HepG2 (cell line): ENCODE measurements at regions not wholly inside any gene's neighbourhood (a gene's known extent, or its start where the extent isn't known, plus 50 kb on each side); places are given as distances from the start of the nearest gene placed in this dataset.

Source experiments
- ATAC-seq: fragments of 200-7000 bp; cut with Tn5 transposase; 3 replicates; pipeline ENCODE4 v1.9.1; 2020; ENCODE audit warnings: mild to moderate bottlenecking, moderate library complexity
- BruUV-seq: library from RNA; stranded (reverse); fragments of 400-500 nt; replicated peaks from 2 replicates; lab custom pipeline; 2021; lab: Mats Ljungman, UMichigan
- CTCF ChIA-PET: fragments of 300-600 bp; formaldehyde crosslinking; extraction: SDS; loops from one replicate; lab custom pipeline; 2021; ENCODE audit warnings: low total read pairs, inconsistent platforms, low intra/inter-chr PET ratio; lab: Yijun Ruan, JAX
- POLR2A ChIA-PET: fragments of 350-600 bp; sonication (Branson Sonifier 250); formaldehyde crosslinking; loops from one replicate; lab custom pipeline; 2020; ENCODE audit warnings: antibody characterized with exemption, inconsistent platforms; lab: Yijun Ruan, JAX
- DNase-seq: peaks from one replicate; pipeline ENCODE4 v3.0.0-alpha.2; 2015; ENCODE audit warnings: low spot score
- FAIRE-seq: peaks from 3 replicates; lab custom pipeline; 2011; peaks lifted over from hg19 to GRCh38; lab: Jason Lieb, UNC
- H2AFZ ChIP-seq: one replicate; pipeline ENCODE4 v1.6.1; 2011; ENCODE audit warnings: low read length, inconsistent platforms
- H3K27ac ChIP-seq: fragments of 300-600 bp; 3 replicates; pipeline ENCODE4 v1.8.0; 2011; ENCODE audit warnings: mixed run types, mild to moderate bottlenecking, mixed read lengths, low read length, inconsistent platforms; ENCODE audit not compliant: insufficient read depth; ENCODE audit errors: extremely low read length
- H3K27me3 ChIP-seq, 2 experiments: fragments of 200-600 bp in 1 of 2; 2 replicates in 1 of 2; 3 replicates in 1 of 2; pipeline versions ENCODE4 v1.6.0 to v1.8.0; 2011; ENCODE audit warnings: low read length in 2 of 2, mild to moderate bottlenecking in 2 of 2, moderate library complexity in 2 of 2, inconsistent platforms in 1 of 2; ENCODE audit not compliant: insufficient read depth in 2 of 2, control insufficient read depth in 1 of 2
- H3K36me3 ChIP-seq, 2 experiments: fragments of 200-600 bp in 1 of 2; replicated peaks in 1 of 2; 2 replicates in 1 of 2; 3 replicates in 1 of 2; pipeline versions ENCODE4 v1.5.1 to v1.8.0; 2011; ENCODE audit warnings: low read length in 2 of 2, inconsistent platforms in 1 of 2; ENCODE audit not compliant: insufficient read depth in 2 of 2, control insufficient read depth in 1 of 2
- H3K4me1 ChIP-seq: 2 replicates; pipeline ENCODE4 v1.5.1; 2012; ENCODE audit warnings: low read length, inconsistent platforms; ENCODE audit not compliant: insufficient read depth
- H3K4me2 ChIP-seq: 2 replicates; pipeline ENCODE4 v1.6.0; 2011; ENCODE audit warnings: low read depth, low read length, inconsistent platforms
- H3K4me3 ChIP-seq, 3 experiments: fragments of 200-600 bp in 1 of 3; sonication (generic), shearing (Covaris generic) in 1 of 3; replicated peaks in 1 of 3; 2 replicates each; pipeline ENCODE4 v1.5.1; 2011 to 2016; ENCODE audit warnings: low read length in 3 of 3, inconsistent platforms in 2 of 3, low read depth in 2 of 3, mild to moderate bottlenecking in 2 of 3, control low read depth in 1 of 3, mixed read lengths in 1 of 3; ENCODE audit not compliant: insufficient read depth in 1 of 3
- H3K79me2 ChIP-seq: one replicate; pipeline ENCODE4 v1.6.1; 2011; ENCODE audit warnings: low read length, inconsistent platforms; ENCODE audit not compliant: insufficient read depth
- H3K9ac ChIP-seq: 2 replicates; pipeline ENCODE4 v1.6.0; 2011; ENCODE audit warnings: mild to moderate bottlenecking, low read depth, low read length, inconsistent platforms; ENCODE audit not compliant: insufficient read depth
- H3K9me3 ChIP-seq: 2 replicates; pipeline ENCODE4 v1.5.1; 2012; ENCODE audit warnings: mild to moderate bottlenecking, low read length
- H4K20me1 ChIP-seq: 2 replicates; pipeline ENCODE4 v1.6.0; 2011; ENCODE audit warnings: inconsistent platforms, mild to moderate bottlenecking, low read length, moderate library complexity; ENCODE audit not compliant: insufficient read depth
- ATF1 ChIP-seq: IDR thresholded peaks from 2 replicates; pipeline ENCODE4 v1.6.1; 2016; ENCODE audit warnings: mild to moderate bottlenecking, control low read depth
- GABPA ChIP-seq, 2 experiments: IDR thresholded peaks; 2 replicates each; pipeline ENCODE4 v1.6.1; 2011 to 2016; ENCODE audit warnings: low read depth in 2 of 2, low read length in 1 of 2, missing biosample characterization in 1 of 2, missing genetic modification characterization in 1 of 2
- IKZF4 ChIP-seq: sonication (generic); formaldehyde crosslinking; IDR thresholded peaks from 2 replicates; pipeline ENCODE4 v1.5.1; 2020; ENCODE audit warnings: borderline replicate concordance, mild to moderate bottlenecking, low read depth, missing genetic modification reagents; ENCODE audit errors: not compliant biosample characterization
- KAT7 ChIP-seq: IDR thresholded peaks from 2 replicates; pipeline ENCODE4 v1.6.1; 2018; ENCODE audit warnings: borderline replicate concordance, missing compliant biosample characterization
- KDM2A ChIP-seq: sonication (generic); formaldehyde crosslinking; IDR thresholded peaks from 2 replicates; pipeline ENCODE4 v1.4.0; 2020; ENCODE audit warnings: low read depth, missing genetic modification reagents, borderline replicate concordance
- KDM5B ChIP-seq: sonication (generic); formaldehyde crosslinking; IDR thresholded peaks from 2 replicates; pipeline ENCODE4 v1.4.0; 2020; ENCODE audit warnings: missing genetic modification reagents, mild to moderate bottlenecking, borderline replicate concordance
- KLF13 ChIP-seq: sonication (generic); formaldehyde crosslinking; IDR thresholded peaks from 2 replicates; pipeline ENCODE4 v1.4.0; 2020; ENCODE audit warnings: mild to moderate bottlenecking, missing genetic modification reagents
- PHF8 ChIP-seq: sonication (generic); formaldehyde crosslinking; IDR thresholded peaks from 2 replicates; pipeline ENCODE4 v1.5.0; 2020; ENCODE audit warnings: missing genetic modification reagents
- SMAD1 ChIP-seq: sonication (generic); formaldehyde crosslinking; IDR thresholded peaks from 2 replicates; pipeline ENCODE4 v1.4.0; 2020; ENCODE audit warnings: missing genetic modification reagents, low read depth, mild to moderate bottlenecking, borderline replicate concordance
- TBP ChIP-seq: sonication (generic); formaldehyde crosslinking; IDR thresholded peaks from 2 replicates; pipeline ENCODE4 v1.5.0; 2020; ENCODE audit warnings: missing genetic modification reagents
- TBX3 ChIP-seq: fragments of 450-650 bp; IDR thresholded peaks from 2 replicates; pipeline ENCODE4 v1.6.1; 2017; ENCODE audit warnings: antibody characterized with exemption, mild to moderate bottlenecking, inconsistent platforms, borderline replicate concordance
- ZNF121 ChIP-seq: sonication (generic); formaldehyde crosslinking; IDR thresholded peaks from 2 replicates; pipeline ENCODE4 v1.5.0; 2020; ENCODE audit warnings: mild to moderate bottlenecking, missing genetic modification reagents
- ZZZ3 ChIP-seq: sonication (generic); formaldehyde crosslinking; IDR thresholded peaks from 2 replicates; pipeline ENCODE4 v1.4.0; 2020; ENCODE audit warnings: missing genetic modification reagents, mild to moderate bottlenecking, borderline replicate concordance
- WGBS: methylation state at CpG from one replicate; pipeline ENCODE4 v1.1.6; 2017; ENCODE audit warnings: low lambda C conversion rate; 5-methylcytosine and 5-hydroxymethylcytosine counted together
- in situ Hi-C: cut with HindIII; loops from 2 replicates; pipeline ENCODE4 v1.10.0; 2017; ENCODE audit warnings: low pct_unique_long_range_greater_than_20kb; ENCODE audit not compliant: extremely low pct_ligation_motif_present
- intact Hi-C: fragments of 100-400 bp; cut with micrococcal nuclease; formaldehyde crosslinking; loops from one replicate; pipeline ENCODE4 v1.10.0; 2022; ENCODE audit not compliant: unreplicated experiment
- TF ChIP-seq, protein P1 (sequence below): sonication (generic); formaldehyde crosslinking; IDR thresholded peaks from 2 replicates; pipeline ENCODE4 v1.5.1; 2020; ENCODE audit warnings: missing genetic modification reagents, mild to moderate bottlenecking, borderline replicate concordance
- TF ChIP-seq, protein P2 (sequence below): conservative IDR thresholded peaks from 2 replicates; pipeline ENCODE4 v1.6.1; 2018; ENCODE audit warnings: missing genetic modification reagents
- TF ChIP-seq, protein P3 (sequence below): IDR thresholded peaks from 2 replicates; pipeline ENCODE4 v1.6.1; 2018; ENCODE audit warnings: missing genetic modification reagents

DNA sequence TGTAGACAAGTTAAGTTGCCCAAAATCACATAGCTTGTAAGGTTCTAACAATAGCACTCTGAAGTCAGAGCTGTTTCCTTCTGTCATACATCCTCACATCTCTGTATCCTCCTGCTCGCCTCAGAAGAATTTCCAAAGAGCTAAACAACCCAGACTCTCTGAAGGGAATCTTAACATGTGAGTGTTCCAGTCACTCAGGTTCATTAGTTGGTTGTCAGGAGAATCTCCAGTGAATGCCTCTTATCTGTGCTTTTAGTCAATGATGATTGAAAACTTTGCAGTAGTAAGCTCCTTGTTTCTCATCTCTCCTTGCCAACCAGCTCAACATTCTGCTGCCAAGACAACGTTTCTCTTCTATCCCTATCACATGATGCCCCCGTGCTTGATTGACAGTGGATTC, 195.5 kb downstream of the C11orf91 start (continued):
- TF ChIP-seq KDM5B (CRISPR knock-in tag) (no peak), KAT7 (CRISPR knock-in tag) (no peak)

DNA sequence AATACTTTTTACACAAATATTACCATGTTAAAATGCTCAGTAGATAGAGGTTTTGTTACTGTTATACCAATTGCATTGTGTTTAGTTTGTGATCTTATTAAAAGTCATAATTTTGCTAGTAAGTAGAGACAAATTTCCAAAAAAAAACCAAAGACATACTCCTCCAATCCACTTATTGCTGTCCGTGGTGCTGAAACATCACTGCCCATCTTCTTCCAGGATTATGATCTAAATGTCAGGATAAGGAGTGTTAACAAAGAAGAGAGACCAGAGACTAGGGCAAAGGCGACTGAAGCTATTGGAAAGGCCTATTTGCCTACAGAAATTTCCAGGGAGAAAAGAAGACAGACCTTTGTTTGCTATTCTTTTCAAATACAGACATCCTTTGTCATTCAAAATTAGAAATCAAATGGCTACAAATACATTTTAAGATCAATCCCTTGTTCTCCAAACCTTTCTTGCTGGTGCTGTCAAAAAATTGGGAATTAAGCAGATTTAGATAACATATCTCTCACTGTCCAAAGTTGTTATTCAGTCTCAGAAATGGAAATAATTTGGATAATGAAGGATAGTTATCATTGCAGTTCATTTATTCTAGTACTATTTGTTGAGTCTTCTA, 199.7 kb downstream of the C11orf91 start:
- ChIA-PET POLR2A (no interaction called here), CTCF (no interaction called here)
- 1% methylated on average over 2 of the region's 2 CpGs for WGBS
- H3K36me3 ChIP-seq = no peaks in the 10 kb centered on the region
- no peak overlapping the region for H3K9ac ChIP-seq
- no peak overlapping the region for H3K27ac ChIP-seq
- no peak for FAIRE-seq
- H3K4me3 ChIP-seq = no peak overlapping the region
- no peaks in the 10 kb centered on the region for H4K20me1 ChIP-seq
- no TSS peak for BruUV-seq
- no peaks in the 10 kb centered on the region for H3K9me3 ChIP-seq
- no peak overlapping the region for H3K4me2 ChIP-seq
- no peaks in the 10 kb centered on the region for H3K4me1 ChIP-seq
- peak; percentile 9 for DNase-seq
- no peaks in the 10 kb centered on the region for H3K27me3 ChIP-seq
- in situ Hi-C loops (no loop called here), intact Hi-C loops (no loop called here)
- H2AFZ ChIP-seq = no peak overlapping the region
- ATAC-seq = no peak
- H3K79me2 ChIP-seq = no peaks in the 10 kb centered on the region
- no peak for TF ChIP-seq IKZF4 (CRISPR knock-in tag)
- TF ChIP-seq KLF13 (CRISPR knock-in tag) = no peak
- no peak for TF ChIP-seq PHF8 (CRISPR knock-in tag)
- no peak for TF ChIP-seq TBP (CRISPR knock-in tag)
- TF ChIP-seq, protein P1, sequence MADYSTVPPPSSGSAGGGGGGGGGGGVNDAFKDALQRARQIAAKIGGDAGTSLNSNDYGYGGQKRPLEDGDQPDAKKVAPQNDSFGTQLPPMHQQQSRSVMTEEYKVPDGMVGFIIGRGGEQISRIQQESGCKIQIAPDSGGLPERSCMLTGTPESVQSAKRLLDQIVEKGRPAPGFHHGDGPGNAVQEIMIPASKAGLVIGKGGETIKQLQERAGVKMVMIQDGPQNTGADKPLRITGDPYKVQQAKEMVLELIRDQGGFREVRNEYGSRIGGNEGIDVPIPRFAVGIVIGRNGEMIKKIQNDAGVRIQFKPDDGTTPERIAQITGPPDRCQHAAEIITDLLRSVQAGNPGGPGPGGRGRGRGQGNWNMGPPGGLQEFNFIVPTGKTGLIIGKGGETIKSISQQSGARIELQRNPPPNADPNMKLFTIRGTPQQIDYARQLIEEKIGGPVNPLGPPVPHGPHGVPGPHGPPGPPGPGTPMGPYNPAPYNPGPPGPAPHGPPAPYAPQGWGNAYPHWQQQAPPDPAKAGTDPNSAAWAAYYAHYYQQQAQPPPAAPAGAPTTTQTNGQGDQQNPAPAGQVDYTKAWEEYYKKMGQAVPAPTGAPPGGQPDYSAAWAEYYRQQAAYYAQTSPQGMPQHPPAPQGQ = no peak
- TF ChIP-seq TBX3 = no peak
- no peak for TF ChIP-seq SMAD1
- no peak for TF ChIP-seq KDM2A (CRISPR knock-in tag)
- no peak for TF ChIP-seq GABPA (IDR thresholded peaks at IDR 0.05; ENCODE audit: low read depth, low read length)
- no peak for TF ChIP-seq GABPA (CRISPR knock-in tag; IDR thresholded peaks at IDR 0.05; ENCODE audit: low read depth)
- TF ChIP-seq, protein P2, sequence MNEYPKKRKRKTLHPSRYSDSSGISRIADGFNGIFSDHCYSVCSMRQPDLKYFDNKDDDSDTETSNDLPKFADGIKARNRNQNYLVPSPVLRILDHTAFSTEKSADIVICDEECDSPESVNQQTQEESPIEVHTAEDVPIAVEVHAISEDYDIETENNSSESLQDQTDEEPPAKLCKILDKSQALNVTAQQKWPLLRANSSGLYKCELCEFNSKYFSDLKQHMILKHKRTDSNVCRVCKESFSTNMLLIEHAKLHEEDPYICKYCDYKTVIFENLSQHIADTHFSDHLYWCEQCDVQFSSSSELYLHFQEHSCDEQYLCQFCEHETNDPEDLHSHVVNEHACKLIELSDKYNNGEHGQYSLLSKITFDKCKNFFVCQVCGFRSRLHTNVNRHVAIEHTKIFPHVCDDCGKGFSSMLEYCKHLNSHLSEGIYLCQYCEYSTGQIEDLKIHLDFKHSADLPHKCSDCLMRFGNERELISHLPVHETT = no peak
- TF ChIP-seq ZNF121 (CRISPR knock-in tag) = no peak
- TF ChIP-seq ZZZ3 (CRISPR knock-in tag) = no peak
- TF ChIP-seq ATF1 = no peak
- TF ChIP-seq, protein P3, sequence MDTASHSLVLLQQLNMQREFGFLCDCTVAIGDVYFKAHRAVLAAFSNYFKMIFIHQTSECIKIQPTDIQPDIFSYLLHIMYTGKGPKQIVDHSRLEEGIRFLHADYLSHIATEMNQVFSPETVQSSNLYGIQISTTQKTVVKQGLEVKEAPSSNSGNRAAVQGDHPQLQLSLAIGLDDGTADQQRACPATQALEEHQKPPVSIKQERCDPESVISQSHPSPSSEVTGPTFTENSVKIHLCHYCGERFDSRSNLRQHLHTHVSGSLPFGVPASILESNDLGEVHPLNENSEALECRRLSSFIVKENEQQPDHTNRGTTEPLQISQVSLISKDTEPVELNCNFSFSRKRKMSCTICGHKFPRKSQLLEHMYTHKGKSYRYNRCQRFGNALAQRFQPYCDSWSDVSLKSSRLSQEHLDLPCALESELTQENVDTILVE = peak; percentile 65; the same call in 1 of the 2 replicates
